Esophagus squamous epithelium (tissue), 5 donors: ENCODE measurements at regions not wholly inside any gene's neighbourhood (a gene's known extent, or its start where the extent isn't known, plus 50 kb on each side); places are given as distances from the start of the nearest gene placed in this dataset.
"Not testable (repeated sequence)": the region's sequence is repeated elsewhere in the genome, so short reads cannot be mapped to it uniquely, and the experiment has no call there.

ENCODE experiments used
- DNase-seq: peaks from one replicate; lab custom pipeline; 2025; lab: John Stamatoyannopoulos, UW
- H3K27ac ChIP-seq, 4 donors: fragments of 200-600 bp; sonication (generic); one replicate each; pipeline ENCODE4 v1.5.1; 2016 to 2019; ENCODE audit warnings: mild to moderate bottlenecking in 1 of 4
- H3K27me3 ChIP-seq, 4 donors: fragments of 200-600 bp; sonication (generic); 1 replicate in 3 of 4; 2 replicates in 1 of 4; pipeline versions ENCODE4 v1.5.1 to v1.6.0; 2017 to 2021; ENCODE audit warnings: antibody characterized with exemption in 1 of 4
- H3K36me3 ChIP-seq, 3 donors: fragments of 200-600 bp; sonication (generic); one replicate each; pipeline ENCODE4 v1.5.1; 2016 to 2019
- H3K4me1 ChIP-seq, 3 donors: fragments of 200-600 bp; sonication (generic); one replicate each; pipeline ENCODE4 v1.5.1; 2017 to 2019
- H3K4me3 ChIP-seq, 4 donors: fragments of 200-600 bp; sonication (generic); 1 replicate in 3 of 4; 2 replicates in 1 of 4; pipeline ENCODE4 v1.5.1; 2016 to 2019; ENCODE audit warnings: mild to moderate bottlenecking in 2 of 4, moderate library complexity in 1 of 4
- H3K9me3 ChIP-seq, 3 donors: fragments of 200-600 bp; sonication (generic); one replicate each; pipeline ENCODE4 v1.5.1; 2016 to 2019
- CTCF ChIP-seq, 6 experiments: fragments of 450-650 bp in 4 of 6; fragments of 200-600 bp in 2 of 6; sonication (generic) in 2 of 6; IDR thresholded peaks; one replicate each; pipeline ENCODE4 v1.5.1; 2016 to 2019; ENCODE audit warnings: antibody characterized with exemption in 6 of 6, mild to moderate bottlenecking in 4 of 6, moderate library complexity in 4 of 6
- POLR2A ChIP-seq, 4 donors: fragments of 450-650 bp; IDR thresholded peaks; one replicate each; pipeline ENCODE4 v1.6.1; 2017; ENCODE audit warnings: antibody characterized with exemption in 4 of 4, mild to moderate bottlenecking in 4 of 4, moderate library complexity in 3 of 4
- WGBS, 2 donors: methylation state at CpG; one replicate each; pipeline ENCODE4 v1.1.5; 2018; 5-methylcytosine and 5-hydroxymethylcytosine counted together
- intact Hi-C: fragments of 100-400 bp; cut with DNase I; formaldehyde crosslinking; loops from one replicate; pipeline ENCODE4 v1.15.0; 2022
- donor health status: DM: yes; HTN: yes; CAD: no.

GRCh38 chr15:38128921-38129320 is 123.7 kb upstream of the SPRED1 start:
- H3K4me3 ChIP-seq: no peak overlapping the region
- H3K4me1 ChIP-seq: peaks cover 6 to 33% (median 30%) of the 10 kb centered on the region in 3 donors
- no peaks in the 10 kb centered on the region for H3K36me3 ChIP-seq
- no peaks in the 10 kb centered on the region for H3K9me3 ChIP-seq
- peak overlapping the region in 3 of 4 donors; percentile 74 to 91 (median 88) for H3K27ac ChIP-seq
- TF ChIP-seq CTCF (IDR thresholded peaks at IDR 0.05) (no peak), POLR2A (IDR thresholded peaks at IDR 0.05) (no peak)
- intact Hi-C loops: no loop called here
- WGBS, 2 donors: 64 to 66% methylated on average over 2 of the region's 2 CpGs
- H3K27me3 ChIP-seq: no peaks in the 10 kb centered on the region
- no peak for DNase-seq

GRCh38 chr15:38129531-38130204 is 123.0 kb upstream of the SPRED1 start:
- Histone ChIP-seq H3K36me3 (no peaks in the 10 kb centered on the region), H3K9me3 (no peaks in the 10 kb centered on the region), H3K27me3 (no peaks in the 10 kb centered on the region), H3K4me3 (peak overlapping the region in 3 of 4 donors; percentile 6 to 56 (median 25)), H3K4me1 (peaks cover 6 to 33% (median 30%) of the 10 kb centered on the region in 3 donors), H3K27ac (peak overlapping the region; percentile 45 to 91 (median 81))
- intact Hi-C loops: no loop called here
- 1 to 8% methylated on average over 11 to 12 of the region's 12 CpGs for WGBS, 2 donors
- DNase-seq: peak; percentile 18
- no peak for TF ChIP-seq CTCF (IDR thresholded peaks at IDR 0.05)
- TF ChIP-seq POLR2A (IDR thresholded peaks at IDR 0.05): peak in 1 of 4 donors; percentile 31

- intact Hi-C loops: no loop called here
- no peak for TF ChIP-seq CTCF (IDR thresholded peaks at IDR 0.05)
- TF ChIP-seq POLR2A (IDR thresholded peaks at IDR 0.05): no peak
- Histone ChIP-seq H3K4me3 (peak overlapping the region in 3 of 4 donors; percentile 6 to 56 (median 25)), H3K9me3 (no peaks in the 10 kb centered on the region), H3K27ac (peak overlapping the region; percentile 45 to 91 (median 81)), H3K27me3 (no peaks in the 10 kb centered on the region), H3K36me3 (no peaks in the 10 kb centered on the region), H3K4me1 (peaks cover 6 to 33% (median 30%) of the 10 kb centered on the region in 3 donors)
- DNase-seq: no peak
- WGBS, 2 donors: 23 to 26% methylated on average over 8 of the region's 8 CpGs
Observed at GRCh38 chr15:38130205-38130567, 122.5 kb upstream of the SPRED1 start.

GRCh38 chr15:38130740-38131498 is 121.7 kb upstream of the SPRED1 start:
- Histone ChIP-seq H3K9me3 (no peaks in the 10 kb centered on the region), H3K36me3 (no peaks in the 10 kb centered on the region), H3K4me1 (peaks cover 6 to 33% (median 30%) of the 10 kb centered on the region in 3 donors), H3K27ac (peak overlapping the region; percentile 45 to 88 (median 70)), H3K27me3 (no peaks in the 10 kb centered on the region), H3K4me3 (peak overlapping the region in 3 of 4 donors; percentile 6 to 56 (median 25))
- 16 to 24% methylated on average over 10 of the region's 10 CpGs for WGBS, 2 donors
- intact Hi-C loops: no loop called here
- no peak for TF ChIP-seq POLR2A (IDR thresholded peaks at IDR 0.05)
- TF ChIP-seq CTCF (IDR thresholded peaks at IDR 0.05): no peak
- peak; percentile 31 for DNase-seq

- DNase-seq: no peak
- 33 to 49% methylated on average over 3 of the region's 3 CpGs for WGBS, 2 donors
- intact Hi-C loops: no loop called here
Observed at GRCh38 chr15:38134252-38134651, 118.4 kb upstream of the SPRED1 start.

GRCh38 chr15:38142195-38142594 is 110.4 kb upstream of the SPRED1 start:
- 91 to 100% methylated on average over 7 to 10 of the region's 11 CpGs for WGBS, 2 donors
- H3K27me3 ChIP-seq, H3K9me3 ChIP-seq, DNase-seq, intact Hi-C loops, H3K4me1 ChIP-seq, H3K27ac ChIP-seq, H3K36me3 ChIP-seq, H3K4me3 ChIP-seq: not testable (repeated sequence)

More at GRCh38 chr15:38134252-38134651, 118.4 kb upstream of the SPRED1 start:
- Histone ChIP-seq H3K27ac (no peak overlapping the region), H3K4me3 (no peak overlapping the region), H3K27me3 (no peaks in the 10 kb centered on the region), H3K4me1 (peaks cover 4 to 23% (median 22%) of the 10 kb centered on the region in 3 donors), H3K36me3 (no peaks in the 10 kb centered on the region), H3K9me3 (no peaks in the 10 kb centered on the region)
- no peak for TF ChIP-seq POLR2A (IDR thresholded peaks at IDR 0.05)
- no peak for TF ChIP-seq CTCF (IDR thresholded peaks at IDR 0.05)
